HCT116 (cell line): ENCODE measurements at regions not wholly inside any gene's neighbourhood (a gene's known extent, or its start where the extent isn't known, plus 50 kb on each side); places are given as distances from the start of the nearest gene placed in this dataset.

Experiments
- ATAC-seq: fragments of 200-7000 bp; cut with Tn5 transposase; 2 replicates; pipeline ENCODE4 v1.9.1; 2020; ENCODE audit warnings: mild to moderate bottlenecking, moderate library complexity
- BruUV-seq: library from RNA; stranded (reverse); fragments of 400-500 nt; replicated peaks from 2 replicates; lab custom pipeline; 2021; lab: Mats Ljungman, UMichigan
- CTCF ChIA-PET: fragments of 300-600 bp; sonication (Branson Sonifier 250); formaldehyde crosslinking; loops from one replicate; lab custom pipeline; 2021; ENCODE audit warnings: antibody characterized with exemption; lab: Charles Lee
- POLR2A ChIA-PET: fragments of 300-600, 350-600 bp; sonication (Branson Sonifier 250); formaldehyde crosslinking; loops from one replicate; lab custom pipeline; 2021; ENCODE audit warnings: antibody characterized with exemption; lab: Charles Lee
- RAD21 ChIA-PET, 2 experiments: fragments of 300-600 bp; sonication (Branson Sonifier 250); formaldehyde crosslinking; loops; one replicate each; lab custom pipeline; 2023; ENCODE audit warnings: low total read pairs in 2 of 2; ENCODE audit not compliant: uncharacterized antibody in 2 of 2, unreplicated experiment in 2 of 2, low non-redundant PET in 1 of 2; lab: Charles Lee
- DNase-seq: peaks from one replicate; pipeline ENCODE4 v3.0.0-alpha.2; 2010; ENCODE audit warnings: low read depth, low spot score
- H2AFZ ChIP-seq: fragments of 200-600 bp; shearing (Covaris generic), sonication (generic); 2 replicates; pipeline ENCODE4 v1.6.1; 2017; ENCODE audit warnings: low read depth, mixed run types, mixed read lengths, antibody characterized with exemption, low read length; ENCODE audit not compliant: poor library complexity, severe bottlenecking
- H3K27ac ChIP-seq: 2 replicates; pipeline ENCODE4 v1.5.1; 2012; ENCODE audit warnings: low read depth, low read length
- H3K27me3 ChIP-seq: fragments of 200-600 bp; sonication (generic); 2 replicates; pipeline ENCODE4 v1.6.1; 2016; ENCODE audit warnings: mixed run types, low read length, mixed read lengths; ENCODE audit not compliant: insufficient read depth
- H3K36me3 ChIP-seq, 2 experiments: fragments of 200-500 bp in 1 of 2; fragments of 200-600 bp in 1 of 2; sonication (Bioruptor generic) in 1 of 2; sonication (generic) in 1 of 2; 2 replicates each; pipeline versions ENCODE4 v1.5.1 to v1.6.1; 2014 to 2016; ENCODE audit warnings: low read length in 2 of 2, inconsistent platforms in 1 of 2, mixed read lengths in 1 of 2, mixed run types in 1 of 2; ENCODE audit not compliant: insufficient read depth in 2 of 2, control insufficient read depth in 1 of 2
- H3K4me1 ChIP-seq, 2 experiments: fragments of 200-600 bp in 1 of 2; sonication (generic) in 1 of 2; 2 replicates each; pipeline versions ENCODE4 v1.5.1 to v1.6.1; 2012 to 2017; ENCODE audit warnings: low read length in 2 of 2, inconsistent platforms in 1 of 2, mild to moderate bottlenecking in 1 of 2, mixed read lengths in 1 of 2, mixed run types in 1 of 2, moderate library complexity in 1 of 2; ENCODE audit not compliant: insufficient read depth in 2 of 2, control insufficient read depth in 1 of 2
- H3K4me2 ChIP-seq: fragments of 200-600 bp; sonication (generic); 2 replicates; pipeline ENCODE4 v1.6.1; 2017; ENCODE audit warnings: mixed run types, low read length, mixed read lengths
- H3K4me3 ChIP-seq, 2 experiments: fragments of 200-600 bp in 1 of 2; sonication (generic) in 1 of 2; replicated peaks in 1 of 2; 2 replicates each; pipeline ENCODE4 v1.5.1; 2011 to 2016; ENCODE audit warnings: low read length in 2 of 2, control low read depth in 1 of 2, low read depth in 1 of 2, mild to moderate bottlenecking in 1 of 2, mixed read lengths in 1 of 2, mixed run types in 1 of 2
- H3K79me2 ChIP-seq: fragments of 200-600 bp; sonication (generic); 2 replicates; pipeline ENCODE4 v1.6.1; 2017; ENCODE audit warnings: mild to moderate bottlenecking, mixed run types, low read length, moderate library complexity, mixed read lengths; ENCODE audit not compliant: insufficient read depth
- H3K9ac ChIP-seq: fragments of 200-600 bp; sonication (generic); 2 replicates; pipeline ENCODE4 v1.6.1; 2016; ENCODE audit warnings: low read length, mixed read lengths
- H3K9me2 ChIP-seq: fragments of 200-600 bp; sonication (generic), shearing (Covaris generic); 2 replicates; pipeline ENCODE4 v1.6.1; 2017; ENCODE audit warnings: mixed run types, mild to moderate bottlenecking, moderate library complexity; ENCODE audit not compliant: insufficient read depth
- H3K9me3 ChIP-seq, 2 experiments: fragments of 200-500 bp in 1 of 2; fragments of 200-600 bp in 1 of 2; sonication (Bioruptor generic) in 1 of 2; sonication (generic) in 1 of 2; 2 replicates each; pipeline ENCODE4 v1.6.1; 2014 to 2017; ENCODE audit warnings: low read length in 2 of 2, mixed read lengths in 2 of 2, inconsistent platforms in 1 of 2, low read depth in 1 of 2, mild to moderate bottlenecking in 1 of 2, mixed run types in 1 of 2, moderate library complexity in 1 of 2; ENCODE audit not compliant: control insufficient read depth in 1 of 2, insufficient read depth in 1 of 2
- H4K20me1 ChIP-seq: fragments of 200-600 bp; sonication (generic), shearing (Covaris generic); 2 replicates; pipeline ENCODE4 v1.6.1; 2017; ENCODE audit warnings: mixed run types, mild to moderate bottlenecking, moderate library complexity; ENCODE audit not compliant: insufficient read depth
- CBX3 ChIP-seq: IDR thresholded peaks from 2 replicates; pipeline ENCODE4 v1.6.1; 2012; ENCODE audit warnings: low read depth
- CEBPB ChIP-seq: IDR thresholded peaks from 2 replicates; pipeline ENCODE4 v1.6.1; 2012; ENCODE audit warnings: low read depth
- FOSL1 ChIP-seq: IDR thresholded peaks from 2 replicates; pipeline ENCODE4 v1.6.1; 2012; ENCODE audit warnings: low read depth
- JUND ChIP-seq: IDR thresholded peaks from 2 replicates; pipeline ENCODE4 v1.6.1; 2012
- RAD21 ChIP-seq: IDR thresholded peaks from 2 replicates; pipeline ENCODE4 v1.6.1; 2012; ENCODE audit warnings: low read depth, mild to moderate bottlenecking
- SIN3A ChIP-seq: IDR thresholded peaks from 2 replicates; pipeline ENCODE4 v1.6.1; 2012; ENCODE audit warnings: low read depth
- SP1 ChIP-seq: IDR thresholded peaks from 2 replicates; pipeline ENCODE4 v1.6.1; 2012; ENCODE audit warnings: low read depth
- TCF7L2 ChIP-seq: IDR thresholded peaks from 2 replicates; pipeline ENCODE4 v1.7.0; 2011; ENCODE audit warnings: borderline replicate concordance, inconsistent platforms; ENCODE audit not compliant: insufficient read depth, insufficient read length; ENCODE audit errors: extremely low read depth
- YY1 ChIP-seq: IDR thresholded peaks from 2 replicates; pipeline ENCODE4 v1.6.1; 2011; ENCODE audit warnings: low read length, low read depth, moderate library complexity, mild to moderate bottlenecking; ENCODE audit not compliant: insufficient replicate concordance; ENCODE audit errors: extremely low read depth
- intact Hi-C: fragments of 100-400 bp; cut with micrococcal nuclease; formaldehyde crosslinking; loops from 2 replicates; pipeline ENCODE4 v1.10.0; 2022
- TF ChIP-seq, protein P1 (sequence below): IDR thresholded peaks from 2 replicates; pipeline ENCODE4 v1.6.1; 2012
- TF ChIP-seq, protein P2 (sequence below): IDR thresholded peaks from 2 replicates; pipeline ENCODE4 v1.6.1; 2011; ENCODE audit warnings: mild to moderate bottlenecking, low read length, moderate library complexity; ENCODE audit not compliant: insufficient replicate concordance; ENCODE audit errors: extremely low read depth
- TF ChIP-seq, protein P3 (sequence below): IDR thresholded peaks from 2 replicates; pipeline ENCODE4 v1.6.1; 2012

DNA sequence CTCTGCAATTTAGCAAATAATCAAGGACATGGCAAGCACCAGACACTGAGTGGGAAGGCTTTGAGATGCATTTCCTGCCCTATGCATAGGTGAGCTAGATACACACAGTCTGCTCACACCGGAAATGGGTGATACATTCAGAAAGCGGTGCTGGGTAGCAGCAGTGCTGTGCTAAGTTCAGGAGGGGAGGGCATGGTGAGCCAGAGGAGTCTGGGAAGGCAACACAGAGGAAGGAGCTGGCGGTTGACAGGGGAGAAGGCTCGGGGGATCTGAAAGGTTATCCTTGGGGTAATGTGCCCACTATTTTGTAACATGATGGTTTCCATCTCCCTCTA lies 57.4 kb upstream of the EPAS1 start:
- H3K9me2 ChIP-seq, result no peaks in the 10 kb centered on the region
- H3K9me3 ChIP-seq, result no peaks in the 10 kb centered on the region
- POLR2A ChIA-PET, result no interaction called here
- H3K4me3 ChIP-seq, result no peak overlapping the region
- no peaks in the 10 kb centered on the region for H3K27me3 ChIP-seq
- H3K27ac ChIP-seq, result no peak overlapping the region
- no peaks in the 10 kb centered on the region for H3K36me3 ChIP-seq
- intact Hi-C loops, result no loop called here
- H2AFZ ChIP-seq, result no peak overlapping the region
- peaks cover 0 to 5% of the 10 kb centered on the region in 2 experiments; a peak in 1 of 4 replicates for H3K4me1 ChIP-seq
- no peaks in the 10 kb centered on the region for H4K20me1 ChIP-seq
- DNase-seq, result no peak
- no peak for ATAC-seq
- RAD21 ChIA-PET, result no interaction called here
- no peak overlapping the region for H3K4me2 ChIP-seq
- TF ChIP-seq, protein P1, sequence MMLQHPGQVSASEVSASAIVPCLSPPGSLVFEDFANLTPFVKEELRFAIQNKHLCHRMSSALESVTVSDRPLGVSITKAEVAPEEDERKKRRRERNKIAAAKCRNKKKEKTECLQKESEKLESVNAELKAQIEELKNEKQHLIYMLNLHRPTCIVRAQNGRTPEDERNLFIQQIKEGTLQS, result no peak
- TF ChIP-seq, protein P2, sequence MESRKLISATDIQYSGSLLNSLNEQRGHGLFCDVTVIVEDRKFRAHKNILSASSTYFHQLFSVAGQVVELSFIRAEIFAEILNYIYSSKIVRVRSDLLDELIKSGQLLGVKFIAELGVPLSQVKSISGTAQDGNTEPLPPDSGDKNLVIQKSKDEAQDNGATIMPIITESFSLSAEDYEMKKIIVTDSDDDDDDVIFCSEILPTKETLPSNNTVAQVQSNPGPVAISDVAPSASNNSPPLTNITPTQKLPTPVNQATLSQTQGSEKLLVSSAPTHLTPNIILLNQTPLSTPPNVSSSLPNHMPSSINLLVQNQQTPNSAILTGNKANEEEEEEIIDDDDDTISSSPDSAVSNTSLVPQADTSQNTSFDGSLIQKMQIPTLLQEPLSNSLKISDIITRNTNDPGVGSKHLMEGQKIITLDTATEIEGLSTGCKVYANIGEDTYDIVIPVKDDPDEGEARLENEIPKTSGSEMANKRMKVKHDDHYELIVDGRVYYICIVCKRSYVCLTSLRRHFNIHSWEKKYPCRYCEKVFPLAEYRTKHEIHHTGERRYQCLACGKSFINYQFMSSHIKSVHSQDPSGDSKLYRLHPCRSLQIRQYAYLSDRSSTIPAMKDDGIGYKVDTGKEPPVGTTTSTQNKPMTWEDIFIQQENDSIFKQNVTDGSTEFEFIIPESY, result no peak
- TF ChIP-seq TCF7L2 (no peak), CBX3 (no peak), JUND (no peak), SIN3A (no peak), CEBPB (no peak), FOSL1 (no peak), RAD21 (no peak), SP1 (no peak), YY1 (no peak)
- TF ChIP-seq, protein P3, sequence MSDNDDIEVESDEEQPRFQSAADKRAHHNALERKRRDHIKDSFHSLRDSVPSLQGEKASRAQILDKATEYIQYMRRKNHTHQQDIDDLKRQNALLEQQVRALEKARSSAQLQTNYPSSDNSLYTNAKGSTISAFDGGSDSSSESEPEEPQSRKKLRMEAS, result no peak
- H3K9ac ChIP-seq, result no peak overlapping the region
- CTCF ChIA-PET, result interaction anchor here (0.9 kb wide), 1 partner anchor 10 kb away, joined by 3 read pairs; no protein-coding TSS in a partner anchor
- no TSS peak for BruUV-seq
- no peaks in the 10 kb centered on the region for H3K79me2 ChIP-seq
